Tibial artery (tissue), 4 donors: ENCODE measurements at regions not wholly inside any gene's neighbourhood (a gene's known extent, or its start where the extent isn't known, plus 50 kb on each side); places are given as distances from the start of the nearest gene placed in this dataset.

ENCODE experiments used
- DNase-seq, 2 donors: peaks; one replicate each; pipeline ENCODE4 v3.0.0-alpha.2; 2019
- H3K27ac ChIP-seq, 2 donors: fragments of 200-600 bp; sonication (generic) in 1 of 2; 1 replicate in 1 of 2; 2 replicates in 1 of 2; pipeline ENCODE4 v1.5.1; 2018 to 2019; ENCODE audit warnings: mild to moderate bottlenecking in 1 of 2
- H3K27me3 ChIP-seq, 2 donors: fragments of 200-600 bp; sonication (generic) in 1 of 2; one replicate each; pipeline versions ENCODE4 v1.5.1 to v1.6.0; 2016 to 2019
- H3K36me3 ChIP-seq, 3 donors: fragments of 200-600 bp; sonication (generic) in 2 of 3; one replicate each; pipeline ENCODE4 v1.5.1; 2016 to 2019; ENCODE audit warnings: mild to moderate bottlenecking in 2 of 3
- H3K4me1 ChIP-seq, 4 donors: fragments of 200-600 bp; sonication (generic) in 2 of 4; 1 replicate in 3 of 4; 2 replicates in 1 of 4; pipeline ENCODE4 v1.5.1; 2016 to 2019
- H3K4me3 ChIP-seq, 2 donors: fragments of 200-600 bp; sonication (generic) in 1 of 2; 1 replicate in 1 of 2; 2 replicates in 1 of 2; pipeline ENCODE4 v1.5.1; 2018 to 2019; ENCODE audit warnings: mild to moderate bottlenecking in 2 of 2
- H3K9me3 ChIP-seq, 3 donors: fragments of 200-600 bp; sonication (generic) in 1 of 3; one replicate each; pipeline ENCODE4 v1.5.1; 2016 to 2019
- intact Hi-C: fragments of 100-400 bp; cut with DNase I; formaldehyde crosslinking; loops from one replicate; pipeline ENCODE4 v1.15.0; 2023; ENCODE audit warnings: low total_unique reads
- TF ChIP-seq, protein P1 (sequence below), 2 experiments: fragments of 200-600 bp in 1 of 2; fragments of 450-650 bp in 1 of 2; IDR thresholded peaks; one replicate each; pipeline ENCODE4 v1.5.1; 2017 to 2019; ENCODE audit warnings: antibody characterized with exemption in 2 of 2, mild to moderate bottlenecking in 1 of 2, moderate library complexity in 1 of 2

DNA sequence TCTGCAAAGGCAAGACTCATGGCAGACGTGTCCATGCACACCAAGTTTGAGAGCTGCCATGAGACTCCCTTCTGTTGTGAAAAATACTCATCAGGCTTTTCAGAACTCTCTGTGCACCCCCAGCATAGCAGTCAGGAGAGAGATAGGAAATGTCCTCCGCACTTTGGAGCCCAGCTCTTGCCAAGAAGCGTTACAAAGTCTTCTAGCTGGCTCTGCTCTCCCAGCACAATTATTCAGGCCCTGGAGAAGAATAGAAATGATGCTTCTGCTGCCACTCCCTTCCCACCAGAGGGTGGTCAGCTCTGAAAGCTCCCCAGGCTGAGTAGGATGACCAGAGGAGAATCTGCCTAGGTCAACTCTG is 594.4 kb upstream of the ID2 start:
- Histone ChIP-seq H3K4me1 (no peaks in the 10 kb centered on the region), H3K27me3 (no peaks in the 10 kb centered on the region), H3K4me3 (no peak overlapping the region), H3K27ac (no peak overlapping the region), H3K36me3 (no peaks in the 10 kb centered on the region), H3K9me3 (no peaks in the 10 kb centered on the region)
- DNase-seq, result no peak
- intact Hi-C loops, result no loop called here
- TF ChIP-seq, protein P1, sequence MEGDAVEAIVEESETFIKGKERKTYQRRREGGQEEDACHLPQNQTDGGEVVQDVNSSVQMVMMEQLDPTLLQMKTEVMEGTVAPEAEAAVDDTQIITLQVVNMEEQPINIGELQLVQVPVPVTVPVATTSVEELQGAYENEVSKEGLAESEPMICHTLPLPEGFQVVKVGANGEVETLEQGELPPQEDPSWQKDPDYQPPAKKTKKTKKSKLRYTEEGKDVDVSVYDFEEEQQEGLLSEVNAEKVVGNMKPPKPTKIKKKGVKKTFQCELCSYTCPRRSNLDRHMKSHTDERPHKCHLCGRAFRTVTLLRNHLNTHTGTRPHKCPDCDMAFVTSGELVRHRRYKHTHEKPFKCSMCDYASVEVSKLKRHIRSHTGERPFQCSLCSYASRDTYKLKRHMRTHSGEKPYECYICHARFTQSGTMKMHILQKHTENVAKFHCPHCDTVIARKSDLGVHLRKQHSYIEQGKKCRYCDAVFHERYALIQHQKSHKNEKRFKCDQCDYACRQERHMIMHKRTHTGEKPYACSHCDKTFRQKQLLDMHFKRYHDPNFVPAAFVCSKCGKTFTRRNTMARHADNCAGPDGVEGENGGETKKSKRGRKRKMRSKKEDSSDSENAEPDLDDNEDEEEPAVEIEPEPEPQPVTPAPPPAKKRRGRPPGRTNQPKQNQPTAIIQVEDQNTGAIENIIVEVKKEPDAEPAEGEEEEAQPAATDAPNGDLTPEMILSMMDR (IDR thresholded peaks at IDR 0.05), result no peak

DNA sequence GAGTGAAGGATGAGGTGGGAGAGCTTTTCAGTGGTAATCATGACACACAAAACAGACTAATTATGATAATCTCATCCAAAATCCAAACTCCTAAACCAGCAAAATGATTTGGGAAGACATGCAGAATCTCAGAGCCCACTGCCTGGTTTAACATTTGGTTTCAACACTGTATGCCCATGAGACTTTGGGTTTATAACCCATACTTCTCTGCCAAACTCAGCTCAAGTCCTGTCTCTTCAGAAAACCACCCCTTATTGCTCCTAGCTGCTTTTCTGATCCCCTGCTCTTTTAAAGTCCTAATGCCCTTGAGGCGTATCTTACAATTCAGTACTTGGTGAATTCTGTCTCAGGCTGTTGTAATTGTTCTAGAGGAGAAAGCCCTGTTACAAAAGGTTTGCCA is 593.0 kb upstream of the ID2 start:
- DNase-seq, result no peak
- TF ChIP-seq, protein P1 (IDR thresholded peaks at IDR 0.05), result no peak
- Histone ChIP-seq H3K4me1 (no peaks in the 10 kb centered on the region), H3K27ac (no peak overlapping the region), H3K4me3 (no peak overlapping the region), H3K36me3 (no peaks in the 10 kb centered on the region), H3K9me3 (no peaks in the 10 kb centered on the region), H3K27me3 (no peaks in the 10 kb centered on the region)
- intact Hi-C loops, result no loop called here

DNA sequence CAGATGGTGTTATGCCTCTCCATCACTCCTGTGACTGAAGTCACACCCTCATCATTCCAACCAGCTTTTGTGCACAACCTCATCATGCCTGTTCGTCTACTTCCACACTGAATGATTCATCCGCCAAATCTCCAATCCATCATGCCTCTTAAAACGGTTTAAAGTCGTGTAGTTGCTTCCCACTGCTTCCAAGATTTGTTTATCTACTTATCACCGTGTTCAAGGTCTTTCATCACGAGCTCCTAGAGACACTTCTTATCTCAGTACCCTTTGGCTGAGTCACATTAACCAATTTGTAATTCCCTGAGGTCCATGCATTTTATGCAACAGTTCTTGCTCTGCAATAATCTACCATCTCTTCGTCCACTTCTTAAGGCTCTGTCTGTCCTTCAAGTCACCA is 592.3 kb upstream of the ID2 start:
- intact Hi-C loops, result no loop called here
- no peaks in the 10 kb centered on the region for H3K36me3 ChIP-seq
- H3K9me3 ChIP-seq, result no peaks in the 10 kb centered on the region
- H3K27ac ChIP-seq, result no peak overlapping the region
- no peaks in the 10 kb centered on the region for H3K4me1 ChIP-seq
- TF ChIP-seq, protein P1 (IDR thresholded peaks at IDR 0.05), result no peak
- no peak overlapping the region for H3K4me3 ChIP-seq
- no peaks in the 10 kb centered on the region for H3K27me3 ChIP-seq
- DNase-seq, result no peak

DNA sequence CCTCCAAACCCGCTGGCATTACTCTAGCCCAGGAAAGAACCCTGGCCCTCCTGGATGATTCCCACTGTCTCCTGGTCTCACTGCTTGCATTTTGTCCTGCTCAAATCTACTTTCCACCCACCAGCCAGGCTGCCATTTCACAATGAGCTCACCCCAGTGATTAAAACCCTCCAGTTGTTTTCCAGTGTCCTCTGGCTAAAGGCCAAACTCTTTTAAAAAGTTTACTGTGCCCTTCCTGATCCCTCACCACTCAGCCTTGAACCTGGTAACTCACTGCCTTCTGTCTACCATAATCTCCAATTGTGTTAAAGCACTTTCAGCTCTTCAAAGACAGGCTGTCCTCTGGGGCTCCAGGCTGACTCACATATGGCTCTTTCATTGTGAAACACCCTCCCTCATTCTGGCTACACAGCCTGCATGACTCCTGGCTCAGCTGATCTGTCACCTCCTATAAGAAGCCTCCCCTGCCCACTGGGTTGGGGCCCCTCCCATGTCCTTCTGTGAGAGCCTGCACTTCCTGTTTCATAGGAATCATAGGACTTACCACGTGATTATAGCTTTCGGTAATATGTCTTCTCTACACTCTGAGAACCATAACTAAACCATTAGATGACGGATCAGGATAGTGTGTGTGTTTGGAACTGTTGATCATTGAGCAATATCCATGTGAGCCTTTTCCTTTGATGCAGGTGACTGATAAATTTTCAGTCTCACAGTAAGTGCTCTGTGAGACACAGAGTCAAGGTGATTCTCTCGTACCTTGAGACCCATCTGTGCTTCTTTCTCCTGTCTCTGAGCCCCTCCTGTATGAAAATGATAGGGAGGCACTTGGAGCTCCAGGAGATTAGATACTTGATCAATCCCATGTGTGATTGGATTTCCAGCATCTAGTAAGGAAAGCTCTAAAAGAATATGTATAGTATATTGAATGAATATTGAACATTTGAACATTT is 590.8 kb upstream of the ID2 start:
- Histone ChIP-seq H3K36me3 (no peaks in the 10 kb centered on the region), H3K9me3 (no peaks in the 10 kb centered on the region), H3K27me3 (no peaks in the 10 kb centered on the region), H3K4me3 (no peak overlapping the region), H3K27ac (no peak overlapping the region), H3K4me1 (no peaks in the 10 kb centered on the region)
- TF ChIP-seq, protein P1 (IDR thresholded peaks at IDR 0.05), result no peak
- intact Hi-C loops, result no loop called here
- DNase-seq, result peak; percentile 79 to 84

DNA sequence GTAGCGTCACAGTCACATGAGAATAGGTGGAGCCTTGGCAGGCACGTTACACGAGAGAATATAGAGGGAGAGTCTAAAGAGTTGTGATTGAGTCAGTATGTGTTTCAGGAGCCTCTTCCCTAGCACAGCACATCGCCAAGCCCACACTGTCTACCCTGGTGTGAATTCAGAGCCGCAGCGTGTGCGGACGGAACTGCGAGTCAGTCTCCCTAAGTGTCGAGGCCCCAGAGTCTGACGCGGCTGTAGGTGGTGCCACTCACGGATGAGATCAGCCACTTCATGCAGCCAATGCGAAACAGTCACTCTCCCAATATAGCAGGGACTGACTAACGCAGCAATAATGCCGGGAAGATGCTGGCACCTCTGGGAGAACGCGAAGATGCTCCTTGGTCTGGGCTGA is 587.3 kb upstream of the ID2 start:
- no peaks in the 10 kb centered on the region for H3K9me3 ChIP-seq
- no peak for DNase-seq
- no peaks in the 10 kb centered on the region for H3K4me1 ChIP-seq
- intact Hi-C loops, result no loop called here
- H3K36me3 ChIP-seq, result no peaks in the 10 kb centered on the region
- H3K27ac ChIP-seq, result no peak overlapping the region
- H3K4me3 ChIP-seq, result no peak overlapping the region
- TF ChIP-seq, protein P1 (IDR thresholded peaks at IDR 0.05), result no peak
- H3K27me3 ChIP-seq, result no peaks in the 10 kb centered on the region
